GM12865 (cell line): ENCODE measurements at regions not wholly inside any gene's neighbourhood (a gene's known extent, or its start where the extent isn't known, plus 50 kb on each side); places are given as distances from the start of the nearest gene placed in this dataset.

Experiments
- DNase-seq: peaks from one replicate; pipeline ENCODE4 v3.0.0; 2010; ENCODE audit warnings: low read depth
- H3K4me3 ChIP-seq: 2 replicates; pipeline ENCODE4 v1.5.1; 2011; ENCODE audit warnings: mild to moderate bottlenecking, low read depth, low read length, control low read depth
- TF ChIP-seq, protein P1 (sequence below): IDR thresholded peaks from 2 replicates; pipeline ENCODE4 v1.5.1; 2011; ENCODE audit warnings: low read length, control low read depth, low read depth, inconsistent platforms; ENCODE audit not compliant: insufficient read depth; ENCODE audit errors: missing control alignments

DNA sequence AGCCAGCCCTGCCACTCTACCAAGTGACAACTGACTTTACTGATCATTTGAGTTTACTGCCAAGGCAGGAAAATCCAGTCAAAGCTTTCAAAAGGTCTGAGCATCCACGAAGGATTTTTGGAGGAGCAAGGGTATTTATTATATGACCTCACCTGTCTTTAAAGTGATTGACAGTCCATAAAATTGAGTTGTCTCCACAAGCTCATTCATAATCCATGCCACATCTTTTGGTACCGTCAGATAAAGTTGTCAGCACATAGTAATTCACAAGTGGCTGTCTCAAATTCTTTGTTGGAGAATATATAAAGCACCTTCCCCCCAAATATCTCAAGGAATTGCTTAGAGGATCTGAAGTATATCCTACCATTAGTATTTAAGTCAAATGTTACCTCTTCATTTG lies 240.5 kb downstream of the METTL4 start:
- H3K4me3 ChIP-seq, result no peak overlapping the region
- DNase-seq, result no peak
- TF ChIP-seq, protein P1, sequence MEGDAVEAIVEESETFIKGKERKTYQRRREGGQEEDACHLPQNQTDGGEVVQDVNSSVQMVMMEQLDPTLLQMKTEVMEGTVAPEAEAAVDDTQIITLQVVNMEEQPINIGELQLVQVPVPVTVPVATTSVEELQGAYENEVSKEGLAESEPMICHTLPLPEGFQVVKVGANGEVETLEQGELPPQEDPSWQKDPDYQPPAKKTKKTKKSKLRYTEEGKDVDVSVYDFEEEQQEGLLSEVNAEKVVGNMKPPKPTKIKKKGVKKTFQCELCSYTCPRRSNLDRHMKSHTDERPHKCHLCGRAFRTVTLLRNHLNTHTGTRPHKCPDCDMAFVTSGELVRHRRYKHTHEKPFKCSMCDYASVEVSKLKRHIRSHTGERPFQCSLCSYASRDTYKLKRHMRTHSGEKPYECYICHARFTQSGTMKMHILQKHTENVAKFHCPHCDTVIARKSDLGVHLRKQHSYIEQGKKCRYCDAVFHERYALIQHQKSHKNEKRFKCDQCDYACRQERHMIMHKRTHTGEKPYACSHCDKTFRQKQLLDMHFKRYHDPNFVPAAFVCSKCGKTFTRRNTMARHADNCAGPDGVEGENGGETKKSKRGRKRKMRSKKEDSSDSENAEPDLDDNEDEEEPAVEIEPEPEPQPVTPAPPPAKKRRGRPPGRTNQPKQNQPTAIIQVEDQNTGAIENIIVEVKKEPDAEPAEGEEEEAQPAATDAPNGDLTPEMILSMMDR, result no peak

DNA sequence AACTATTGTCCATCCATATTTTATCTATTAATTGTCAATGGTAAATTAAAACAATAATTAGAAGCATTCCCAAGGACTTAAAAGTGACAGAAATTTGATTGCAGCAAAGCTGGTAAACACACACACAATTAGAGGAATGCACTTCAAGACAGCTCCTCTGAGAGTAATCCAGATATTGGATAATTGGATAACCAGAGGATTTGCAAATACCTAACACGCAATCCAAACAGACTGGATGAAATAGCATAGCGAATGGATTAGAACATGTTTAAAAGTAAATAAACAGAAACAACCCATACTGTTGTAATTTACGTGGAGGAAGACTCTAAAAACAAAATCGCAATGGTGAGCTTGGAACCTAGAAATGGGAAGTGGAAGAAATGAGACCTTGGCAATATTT lies 239.8 kb downstream of the METTL4 start:
- no peak for DNase-seq
- H3K4me3 ChIP-seq, result no peak overlapping the region
- TF ChIP-seq, protein P1, result no peak

DNA sequence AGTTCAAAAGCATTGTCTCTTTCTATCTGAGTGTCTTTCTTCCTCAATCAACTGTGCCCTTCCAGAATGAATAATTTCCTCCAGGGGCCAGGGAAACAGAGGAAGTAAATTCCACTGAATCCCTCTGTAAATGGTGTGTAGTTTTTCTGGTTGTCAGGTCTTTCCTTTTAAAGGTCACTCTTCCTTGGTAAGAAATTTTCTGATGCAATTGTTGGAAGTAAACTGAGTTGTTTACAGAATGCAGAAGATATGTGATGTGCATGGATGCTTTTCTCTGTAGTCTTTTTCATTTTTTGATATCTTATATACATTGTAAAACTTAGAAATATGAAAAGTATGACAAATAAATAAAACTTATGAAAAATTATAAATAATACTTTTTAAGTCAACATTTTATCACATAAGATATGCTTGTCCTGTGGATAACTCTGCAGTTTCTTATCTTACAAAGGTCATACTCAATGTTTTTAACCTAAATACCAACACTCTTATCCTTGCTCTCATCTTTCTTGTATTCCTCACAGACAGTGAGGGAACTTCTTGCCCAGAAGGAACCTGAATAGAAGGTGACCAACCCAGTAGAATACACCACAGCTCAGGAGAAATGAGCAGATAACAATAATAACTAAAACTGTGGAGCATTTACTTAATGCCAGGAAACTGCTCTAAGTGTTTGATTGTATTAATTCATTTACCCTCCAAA lies 234.5 kb downstream of the METTL4 start:
- DNase-seq, result no peak
- H3K4me3 ChIP-seq, result no peak overlapping the region
- TF ChIP-seq, protein P1, result no peak

DNA sequence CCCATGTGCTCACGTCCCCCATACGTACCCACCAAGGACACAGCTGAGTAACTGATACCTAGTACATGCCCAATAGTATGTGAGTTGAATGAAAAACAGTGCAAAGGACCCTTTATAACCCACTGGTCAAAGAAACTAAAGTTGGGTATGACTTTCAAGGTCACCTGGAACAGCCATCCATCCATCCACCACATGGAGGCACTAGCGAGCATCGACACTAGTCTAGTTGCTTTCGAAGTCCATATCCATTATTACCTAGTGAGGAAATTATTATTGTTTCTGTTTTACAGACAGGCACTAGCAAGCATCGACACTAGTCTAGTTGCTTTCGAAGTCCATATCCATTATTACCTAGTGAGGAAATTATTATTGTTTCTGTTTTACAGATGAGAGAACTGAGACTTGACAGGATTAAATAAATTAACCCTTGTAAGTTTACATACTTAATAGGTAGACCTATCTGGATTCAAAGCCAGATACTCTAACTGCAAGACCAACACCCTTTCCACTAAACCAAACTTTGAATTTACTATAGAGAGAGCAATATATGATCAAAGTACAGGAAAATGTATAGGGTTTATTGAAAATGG lies 233.7 kb downstream of the METTL4 start:
- TF ChIP-seq, protein P1, result peak; percentile 76
- no peak overlapping the region for H3K4me3 ChIP-seq
- DNase-seq, result peak; percentile 67

DNA sequence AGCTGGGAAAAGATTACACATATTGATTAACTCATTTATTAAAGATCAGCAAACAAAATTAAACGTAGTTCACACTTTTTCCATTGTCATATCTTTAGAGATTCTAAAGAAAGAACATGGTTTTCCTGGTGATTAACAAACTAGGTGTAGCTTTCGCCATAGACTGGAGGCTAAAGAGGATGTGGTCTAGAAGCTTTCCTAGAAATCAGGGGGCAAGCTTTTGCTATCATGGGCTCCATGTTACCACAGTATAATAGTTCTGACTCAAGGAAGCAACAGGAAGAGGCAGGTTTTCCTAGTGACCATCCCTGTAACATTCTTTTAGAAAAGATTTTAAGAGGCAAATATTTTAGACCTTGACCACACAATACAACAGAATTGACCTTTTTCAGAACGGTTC lies 232.7 kb downstream of the METTL4 start:
- no peak for DNase-seq
- H3K4me3 ChIP-seq, result no peak overlapping the region
- TF ChIP-seq, protein P1, result no peak

DNA sequence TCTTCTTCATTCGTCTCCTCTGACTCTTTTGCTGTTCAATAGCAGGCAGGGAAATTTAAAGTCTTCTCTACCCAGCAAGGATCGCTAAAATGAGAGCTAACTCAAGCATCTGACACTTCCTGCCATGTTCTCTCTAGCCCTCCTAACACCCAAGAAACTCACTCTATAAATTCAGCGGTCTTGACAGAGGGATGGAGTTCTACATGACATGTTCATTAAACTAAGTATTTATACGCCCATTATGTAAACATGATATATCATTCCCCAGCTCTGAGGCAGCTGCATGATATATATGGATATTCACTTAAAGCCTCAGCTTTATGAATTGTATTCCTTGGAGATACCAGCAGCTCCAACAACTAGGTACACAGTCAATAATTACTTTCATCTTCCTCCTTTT lies 231.0 kb downstream of the METTL4 start:
- H3K4me3 ChIP-seq, result no peak overlapping the region

More for the DNA sequence above, 231.0 kb downstream of the METTL4 start:
- TF ChIP-seq, protein P1, result no peak
- DNase-seq, result no peak
